ENCODE measurements at regions not wholly inside any gene's neighbourhood (a gene's known extent, or its start where the extent isn't known, plus 50 kb on each side); places are given as distances from the start of the nearest gene placed in this dataset.
"Not testable (repeated sequence)": the region's sequence is repeated elsewhere in the genome, so short reads cannot be mapped to it uniquely, and the experiment has no call there.

DNA sequence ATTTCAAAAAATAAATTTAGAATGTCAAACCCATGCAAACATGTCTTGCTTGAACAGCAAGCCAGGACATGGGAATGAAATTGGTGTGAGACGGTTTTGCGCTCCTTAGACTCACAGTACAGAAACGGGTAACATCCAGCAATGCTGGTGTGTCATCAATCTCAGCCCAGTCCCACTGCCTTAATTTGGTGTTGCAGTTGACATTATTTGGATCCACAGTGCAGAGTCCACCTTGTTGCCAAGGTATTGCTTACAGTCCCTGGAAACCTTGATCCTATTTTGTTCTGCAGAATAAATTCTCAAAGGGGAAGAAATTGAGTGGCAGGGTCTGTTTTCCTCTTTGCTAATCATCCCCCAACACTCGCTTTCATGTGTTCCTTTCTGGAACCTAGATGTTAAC, 311.6 kb upstream of the MON1B start:
- 72 to 83% methylated on average over 4 of the region's 4 CpGs for WGBS, 2 donors
- Histone ChIP-seq H3K9me3 (ENCODE audit: control insufficient read depth in 2 of 2, insufficient read depth in 1 of 2, low read depth in 1 of 2, low read length in 1 of 2) (no peaks in the 10 kb centered on the region), H3K4me3 (ENCODE audit: low read depth in 1 of 2, low read length in 2 of 2) (no peak overlapping the region), H3K4me1 (ENCODE audit: control insufficient read depth in 2 of 2, insufficient read depth in 2 of 2, low read length in 1 of 2) (no peaks in the 10 kb centered on the region), H3K27ac (ENCODE audit: low read depth in 2 of 2, low read length in 1 of 2) (no peak overlapping the region), H3K36me3 (ENCODE audit: control insufficient read depth in 2 of 2, insufficient read depth in 2 of 2, low read length in 1 of 2) (no peaks in the 10 kb centered on the region), H3K27me3 (ENCODE audit: control insufficient read depth in 1 of 2, insufficient read depth in 2 of 2, low read length in 2 of 2) (no peaks in the 10 kb centered on the region)

DNA sequence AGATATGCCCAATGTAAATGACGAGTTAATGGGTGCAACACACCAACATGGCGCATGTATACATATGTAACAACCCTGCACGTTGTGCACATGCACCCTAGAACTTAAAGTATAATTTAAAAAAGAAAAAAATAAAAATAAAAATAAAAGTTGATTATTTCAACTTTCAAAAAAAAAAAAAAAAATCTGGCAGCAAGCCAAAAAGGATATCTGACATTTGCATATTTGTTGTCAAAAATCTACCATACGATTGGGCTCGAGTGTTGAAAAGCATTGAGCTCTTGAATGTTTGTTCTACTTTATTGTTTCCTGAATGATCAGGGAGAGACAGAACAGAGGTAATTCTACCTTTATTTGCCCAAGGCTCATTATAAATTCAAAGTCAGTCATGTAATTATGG, 310.5 kb upstream of the MON1B start:
- 77 to 84% methylated on average over 5 of the region's 5 CpGs for WGBS, 2 donors
- H3K9me3 ChIP-seq (ENCODE audit: control insufficient read depth in 2 of 2, insufficient read depth in 1 of 2, low read depth in 1 of 2, low read length in 1 of 2); H3K4me1 ChIP-seq (ENCODE audit: control insufficient read depth in 2 of 2, insufficient read depth in 2 of 2, low read length in 1 of 2); H3K27ac ChIP-seq (ENCODE audit: low read depth in 2 of 2, low read length in 1 of 2); H3K36me3 ChIP-seq (ENCODE audit: control insufficient read depth in 2 of 2, insufficient read depth in 2 of 2, low read length in 1 of 2); H3K4me3 ChIP-seq (ENCODE audit: low read depth in 1 of 2, low read length in 2 of 2); H3K27me3 ChIP-seq (ENCODE audit: control insufficient read depth in 1 of 2, insufficient read depth in 2 of 2, low read length in 2 of 2): not testable (repeated sequence)

DNA sequence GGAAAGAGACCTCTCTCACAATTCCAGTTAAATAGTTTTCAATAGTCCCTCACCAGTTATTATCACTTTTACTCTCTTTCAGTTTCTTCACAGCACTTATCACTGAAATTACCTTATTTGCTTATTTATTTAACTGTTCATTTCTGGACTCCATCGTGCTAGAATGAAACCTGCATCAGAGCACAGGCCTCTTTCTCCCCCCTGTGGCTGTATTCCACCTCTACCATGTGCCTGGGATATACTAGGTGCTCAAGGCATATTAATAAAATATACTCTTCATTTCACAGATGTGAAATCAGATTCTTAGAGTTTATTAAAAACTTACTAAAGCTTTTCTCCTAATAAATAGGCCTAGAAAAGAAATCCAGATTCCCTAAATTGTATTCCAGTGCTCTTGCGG, 308.9 kb upstream of the MON1B start:
- H3K36me3 ChIP-seq (ENCODE audit: control insufficient read depth in 2 of 2, insufficient read depth in 2 of 2, low read length in 1 of 2) = no peaks in the 10 kb centered on the region
- no peaks in the 10 kb centered on the region for H3K27me3 ChIP-seq (ENCODE audit: control insufficient read depth in 1 of 2, insufficient read depth in 2 of 2, low read length in 2 of 2)
- 66 to 74% methylated on average over 2 of the region's 2 CpGs for WGBS, 2 donors
- no peak overlapping the region for H3K27ac ChIP-seq (ENCODE audit: low read depth in 2 of 2, low read length in 1 of 2)
- H3K4me3 ChIP-seq (ENCODE audit: low read depth in 1 of 2, low read length in 2 of 2) = no peak overlapping the region
- H3K4me1 ChIP-seq (ENCODE audit: control insufficient read depth in 2 of 2, insufficient read depth in 2 of 2, low read length in 1 of 2) = no peaks in the 10 kb centered on the region
- H3K9me3 ChIP-seq (ENCODE audit: control insufficient read depth in 2 of 2, insufficient read depth in 1 of 2, low read depth in 1 of 2, low read length in 1 of 2) = no peaks in the 10 kb centered on the region

DNA sequence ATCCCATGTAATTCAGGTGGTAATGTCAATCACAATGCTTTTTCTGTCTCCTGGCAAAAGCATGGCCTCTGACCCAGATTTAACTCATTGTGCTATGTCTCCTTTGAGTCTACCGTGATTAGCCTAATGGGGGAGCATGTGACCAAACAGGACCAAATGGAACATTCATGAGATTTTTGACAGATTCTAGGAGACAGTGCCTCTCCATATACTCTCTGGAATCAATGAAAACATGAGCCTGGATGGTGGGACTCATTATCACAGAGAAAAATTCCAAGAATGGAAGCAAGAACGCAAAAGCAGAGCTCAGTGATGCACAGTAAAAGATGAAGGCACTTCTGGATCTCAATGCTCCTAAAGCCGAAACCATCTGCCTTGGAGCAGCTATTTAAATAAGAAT, 307.9 kb upstream of the MON1B start:
- 82 to 84% methylated on average over 3 of the region's 3 CpGs for WGBS, 2 donors
- Histone ChIP-seq H3K36me3 (ENCODE audit: control insufficient read depth in 2 of 2, insufficient read depth in 2 of 2, low read length in 1 of 2) (no peaks in the 10 kb centered on the region), H3K27me3 (ENCODE audit: control insufficient read depth in 1 of 2, insufficient read depth in 2 of 2, low read length in 2 of 2) (no peaks in the 10 kb centered on the region), H3K9me3 (ENCODE audit: control insufficient read depth in 2 of 2, insufficient read depth in 1 of 2, low read depth in 1 of 2, low read length in 1 of 2) (no peaks in the 10 kb centered on the region), H3K4me1 (ENCODE audit: control insufficient read depth in 2 of 2, insufficient read depth in 2 of 2, low read length in 1 of 2) (no peaks in the 10 kb centered on the region), H3K4me3 (ENCODE audit: low read depth in 1 of 2, low read length in 2 of 2) (no peak overlapping the region), H3K27ac (ENCODE audit: low read depth in 2 of 2, low read length in 1 of 2) (no peak overlapping the region)

DNA sequence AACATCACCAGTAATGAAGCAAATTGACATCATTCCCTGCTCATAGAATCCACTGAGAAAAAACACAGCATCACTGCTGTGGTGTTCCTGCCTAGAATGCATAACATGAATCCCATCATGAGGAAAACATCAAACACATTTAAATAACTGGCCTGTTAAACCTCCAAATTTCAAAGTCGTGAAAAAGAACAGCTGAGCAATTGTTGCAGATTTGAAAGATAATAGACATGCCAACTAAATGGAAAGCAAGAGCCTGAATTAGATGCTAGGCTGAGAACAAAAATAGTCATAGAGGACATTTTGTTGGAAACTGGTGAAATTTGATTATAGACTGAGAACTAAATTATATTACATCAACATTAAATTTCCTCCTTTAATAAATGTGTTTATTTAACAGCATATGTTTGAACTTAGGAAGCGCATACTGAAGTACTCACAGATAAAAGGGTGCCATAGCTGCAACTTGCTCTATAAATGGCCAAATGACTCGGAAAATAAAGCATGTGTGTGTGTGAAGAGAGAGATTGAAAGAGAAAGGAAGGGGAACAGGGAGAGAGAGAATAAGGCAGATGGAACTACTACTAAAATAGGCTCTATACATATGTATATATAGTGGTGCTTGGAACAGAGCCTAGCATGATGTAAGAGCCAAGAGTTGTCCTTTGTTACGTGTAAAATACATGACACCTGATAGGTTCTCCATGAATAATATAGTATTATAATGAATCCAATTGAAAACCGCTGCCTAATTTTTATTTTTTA, 305.0 kb upstream of the MON1B start:
- 55 to 66% methylated on average over 5 of the region's 5 CpGs for WGBS, 2 donors
- no peaks in the 10 kb centered on the region for H3K36me3 ChIP-seq (ENCODE audit: control insufficient read depth in 2 of 2, insufficient read depth in 2 of 2, low read length in 1 of 2)
- H3K4me1 ChIP-seq (ENCODE audit: control insufficient read depth in 2 of 2, insufficient read depth in 2 of 2, low read length in 1 of 2) = no peaks in the 10 kb centered on the region
- H3K27me3 ChIP-seq (ENCODE audit: control insufficient read depth in 1 of 2, insufficient read depth in 2 of 2, low read length in 2 of 2) = no peaks in the 10 kb centered on the region
- no peak overlapping the region for H3K27ac ChIP-seq (ENCODE audit: low read depth in 2 of 2, low read length in 1 of 2)
- H3K9me3 ChIP-seq (ENCODE audit: control insufficient read depth in 2 of 2, insufficient read depth in 1 of 2, low read depth in 1 of 2, low read length in 1 of 2) = no peaks in the 10 kb centered on the region
- H3K4me3 ChIP-seq (ENCODE audit: low read depth in 1 of 2, low read length in 2 of 2) = no peak overlapping the region

DNA sequence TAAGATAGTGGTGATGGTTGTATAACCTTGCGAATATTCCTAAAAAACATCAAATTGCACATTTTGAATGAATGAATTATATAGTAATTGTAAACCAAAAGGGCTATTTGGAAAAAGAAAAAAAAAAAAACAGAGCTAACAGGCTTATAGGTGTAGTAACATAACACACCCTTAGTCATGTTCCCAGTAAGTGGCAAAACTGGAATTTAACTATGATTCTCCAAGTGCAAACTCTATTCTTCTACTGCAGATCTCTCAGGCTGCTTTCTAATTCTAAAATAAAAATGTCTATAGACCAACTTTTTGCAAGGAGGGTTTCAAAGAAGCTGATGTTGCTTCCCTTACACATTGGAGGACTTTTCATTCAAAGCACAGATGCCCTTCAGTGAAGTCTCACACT, 293.2 kb upstream of the MON1B start:
- 91 to 92% methylated on average over 1 of the region's 1 CpG for WGBS, 2 donors
- H3K36me3 ChIP-seq (ENCODE audit: control insufficient read depth in 2 of 2, insufficient read depth in 2 of 2, low read length in 1 of 2) = no peaks in the 10 kb centered on the region
- H3K4me3 ChIP-seq (ENCODE audit: low read depth in 1 of 2, low read length in 2 of 2) = no peak overlapping the region
- no peaks in the 10 kb centered on the region for H3K27me3 ChIP-seq (ENCODE audit: control insufficient read depth in 1 of 2, insufficient read depth in 2 of 2, low read length in 2 of 2)
- H3K9me3 ChIP-seq (ENCODE audit: control insufficient read depth in 2 of 2, insufficient read depth in 1 of 2, low read depth in 1 of 2, low read length in 1 of 2) = peaks cover 0 to 2% of the 10 kb centered on the region in 2 donors
- H3K4me1 ChIP-seq (ENCODE audit: control insufficient read depth in 2 of 2, insufficient read depth in 2 of 2, low read length in 1 of 2) = no peaks in the 10 kb centered on the region
- H3K27ac ChIP-seq (ENCODE audit: low read depth in 2 of 2, low read length in 1 of 2) = no peak overlapping the region

DNA sequence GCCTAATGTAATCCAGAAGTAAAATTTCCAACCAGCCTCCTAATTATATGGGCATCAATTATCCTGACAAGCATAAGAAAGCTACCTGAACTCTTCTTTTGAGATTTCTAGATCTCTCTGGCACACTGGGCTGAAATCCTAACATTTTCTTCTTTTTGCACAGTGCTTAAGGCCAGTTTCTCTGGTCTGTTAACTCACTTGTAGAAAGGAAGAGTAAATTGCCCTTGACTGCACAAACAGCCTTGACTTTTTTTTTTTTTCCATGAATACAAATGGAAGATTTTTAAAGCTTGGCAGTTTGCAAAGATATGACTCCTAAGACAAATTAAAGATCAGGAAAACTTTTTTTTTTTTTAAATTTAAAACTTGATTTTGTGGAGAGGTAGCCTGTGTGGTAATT, 291.2 kb upstream of the MON1B start:
- H3K27ac ChIP-seq (ENCODE audit: low read depth in 2 of 2, low read length in 1 of 2) = no peak overlapping the region
- H3K9me3 ChIP-seq (ENCODE audit: control insufficient read depth in 2 of 2, insufficient read depth in 1 of 2, low read depth in 1 of 2, low read length in 1 of 2) = peaks cover 0 to 2% of the 10 kb centered on the region in 2 donors
- no peaks in the 10 kb centered on the region for H3K36me3 ChIP-seq (ENCODE audit: control insufficient read depth in 2 of 2, insufficient read depth in 2 of 2, low read length in 1 of 2)
- no peak overlapping the region for H3K4me3 ChIP-seq (ENCODE audit: low read depth in 1 of 2, low read length in 2 of 2)
- no peaks in the 10 kb centered on the region for H3K4me1 ChIP-seq (ENCODE audit: control insufficient read depth in 2 of 2, insufficient read depth in 2 of 2, low read length in 1 of 2)
- H3K27me3 ChIP-seq (ENCODE audit: control insufficient read depth in 1 of 2, insufficient read depth in 2 of 2, low read length in 2 of 2) = no peaks in the 10 kb centered on the region

DNA sequence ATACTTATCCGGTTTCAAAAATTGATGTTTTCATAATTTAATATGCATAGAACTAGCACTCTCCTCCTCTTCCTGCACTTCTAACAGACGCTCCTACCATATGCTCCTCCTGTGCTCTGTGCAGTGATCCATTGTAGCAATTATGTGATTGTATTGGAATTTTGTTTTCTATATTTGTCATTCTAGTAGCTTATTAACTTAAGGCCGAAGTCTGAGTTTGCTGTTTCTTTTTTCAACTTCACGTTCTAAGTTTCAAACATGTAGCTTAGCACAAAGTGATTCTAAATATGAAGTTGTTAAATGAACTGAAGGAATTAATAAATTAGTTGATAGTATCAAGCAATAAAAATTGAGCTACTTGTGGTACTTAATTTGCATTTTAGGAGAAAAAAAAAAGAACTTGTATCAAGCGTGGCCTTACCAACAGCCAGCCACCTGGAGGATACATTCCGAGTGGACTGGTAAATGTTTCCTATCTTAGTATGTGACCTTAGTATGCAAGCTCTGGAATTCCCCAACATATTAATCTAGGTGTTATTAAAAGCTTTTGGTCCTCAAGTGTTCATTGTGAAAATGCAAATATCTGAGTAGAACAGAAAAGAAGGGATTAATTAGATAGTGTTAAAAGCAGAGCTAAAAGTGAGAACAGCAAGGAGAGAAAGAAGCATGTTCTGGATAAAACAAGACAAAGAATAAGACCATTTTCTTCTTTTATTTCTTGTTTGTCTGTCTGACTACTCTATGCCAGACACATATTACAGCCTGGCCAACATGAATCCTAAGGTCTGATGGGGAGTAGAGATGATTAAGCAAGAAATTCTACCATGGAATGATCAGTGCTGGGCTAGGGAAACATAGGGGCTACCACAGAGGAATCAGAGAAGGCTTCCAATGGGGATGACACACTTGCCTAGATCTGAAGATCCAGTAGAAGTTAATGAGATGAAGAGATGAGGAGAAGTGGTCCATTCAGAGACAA, 290.4 kb upstream of the MON1B start:
- 48 to 56% methylated on average over 6 of the region's 6 CpGs for WGBS, 2 donors
- H3K9me3 ChIP-seq (ENCODE audit: control insufficient read depth in 2 of 2, insufficient read depth in 1 of 2, low read depth in 1 of 2, low read length in 1 of 2) = peaks cover 0 to 2% of the 10 kb centered on the region in 2 donors
- H3K4me1 ChIP-seq (ENCODE audit: control insufficient read depth in 2 of 2, insufficient read depth in 2 of 2, low read length in 1 of 2) = no peaks in the 10 kb centered on the region
- no peak overlapping the region for H3K4me3 ChIP-seq (ENCODE audit: low read depth in 1 of 2, low read length in 2 of 2)
- no peak overlapping the region for H3K27ac ChIP-seq (ENCODE audit: low read depth in 2 of 2, low read length in 1 of 2)
- H3K36me3 ChIP-seq (ENCODE audit: control insufficient read depth in 2 of 2, insufficient read depth in 2 of 2, low read length in 1 of 2) = no peaks in the 10 kb centered on the region
- no peaks in the 10 kb centered on the region for H3K27me3 ChIP-seq (ENCODE audit: control insufficient read depth in 1 of 2, insufficient read depth in 2 of 2, low read length in 2 of 2)

DNA sequence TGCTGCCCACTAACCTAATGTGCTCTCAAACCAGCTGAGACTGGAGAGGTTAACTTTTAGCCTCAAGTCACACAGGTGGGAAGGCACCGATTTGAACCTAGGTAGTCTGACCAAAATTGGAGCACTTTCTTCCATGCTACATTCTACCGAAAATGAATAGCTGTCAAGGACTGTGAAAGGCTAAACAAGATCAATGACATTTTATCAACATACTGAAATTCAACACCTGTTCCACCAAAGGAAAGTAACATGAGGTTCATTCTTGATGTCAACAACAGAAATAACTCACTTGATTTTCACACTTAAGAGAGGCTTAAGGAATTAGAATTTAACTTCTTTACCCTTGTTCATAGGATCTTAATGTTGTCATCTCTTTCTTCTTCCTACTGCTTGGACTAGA, 284.4 kb upstream of the MON1B start:
- no peaks in the 10 kb centered on the region for H3K27me3 ChIP-seq (ENCODE audit: control insufficient read depth in 1 of 2, insufficient read depth in 2 of 2, low read length in 2 of 2)
- no peaks in the 10 kb centered on the region for H3K9me3 ChIP-seq (ENCODE audit: control insufficient read depth in 2 of 2, insufficient read depth in 1 of 2, low read depth in 1 of 2, low read length in 1 of 2)
- no peaks in the 10 kb centered on the region for H3K36me3 ChIP-seq (ENCODE audit: control insufficient read depth in 2 of 2, insufficient read depth in 2 of 2, low read length in 1 of 2)
- no peaks in the 10 kb centered on the region for H3K4me1 ChIP-seq (ENCODE audit: control insufficient read depth in 2 of 2, insufficient read depth in 2 of 2, low read length in 1 of 2)
- no peak overlapping the region for H3K4me3 ChIP-seq (ENCODE audit: low read depth in 1 of 2, low read length in 2 of 2)
- H3K27ac ChIP-seq (ENCODE audit: low read depth in 2 of 2, low read length in 1 of 2) = no peak overlapping the region
- WGBS, 2 donors = 44 to 49% methylated on average over 2 of the region's 2 CpGs
